Activated CD4-positive, alpha-beta T cell treated with anti-CD3 and anti-CD28 coated beads, Interleukin-2, amount 10 ng/mL, durations not matched to agents 24 days and 14 days (primary cell): ENCODE measurements at regions not wholly inside any gene's neighbourhood (a gene's known extent, or its start where the extent isn't known, plus 50 kb on each side); places are given as distances from the start of the nearest gene placed in this dataset.
"Not testable (repeated sequence)": the region's sequence is repeated elsewhere in the genome, so short reads cannot be mapped to it uniquely, and the experiment has no call there.

Experiments used
- DNase-seq: peaks from one replicate; pipeline ENCODE4 v3.0.0; 2022
- H3K27ac Mint-ChIP-seq: one replicate; pipeline ENCODE4 v1.8.0; 2022; ENCODE audit warnings: mild to moderate bottlenecking, mixed read lengths
- H3K27me3 Mint-ChIP-seq: one replicate; pipeline ENCODE4 v1.8.0; 2022; ENCODE audit warnings: mixed read lengths
- H3K36me3 Mint-ChIP-seq: one replicate; pipeline ENCODE4 v1.8.0; 2022; ENCODE audit warnings: low read depth, mild to moderate bottlenecking, mixed read lengths
- H3K4me1 Mint-ChIP-seq: one replicate; pipeline ENCODE4 v1.8.0; 2021; ENCODE audit warnings: mixed read lengths
- H3K4me3 Mint-ChIP-seq: one replicate; pipeline ENCODE4 v1.8.0; 2022; ENCODE audit warnings: mild to moderate bottlenecking, moderate library complexity, mixed read lengths
- H3K9me3 Mint-ChIP-seq: one replicate; pipeline ENCODE4 v1.8.0; 2021; ENCODE audit warnings: mixed read lengths
- intact Hi-C: fragments of 100-400 bp; cut with micrococcal nuclease; formaldehyde crosslinking; loops from one replicate; pipeline ENCODE4 v1.15.1; 2023

GRCh38 chr2:72078773-72079172, 68.9 kb downstream of the CYP26B1 start:
- Mint-ChIP-seq H3K36me3 (no peaks in the 10 kb centered on the region), H3K4me1 (no peaks in the 10 kb centered on the region), H3K27me3 (no peaks in the 10 kb centered on the region), H3K27ac (no peak overlapping the region), H3K4me3 (no peak overlapping the region), H3K9me3 (no peaks in the 10 kb centered on the region)
- no peak for DNase-seq
- intact Hi-C loops = no loop called here

GRCh38 chr2:72077702-72078169, 69.9 kb downstream of the CYP26B1 start:
- DNase-seq = no peak
- Mint-ChIP-seq H3K4me3 (no peak overlapping the region), H3K36me3 (no peaks in the 10 kb centered on the region), H3K27ac (no peak overlapping the region), H3K4me1 (no peaks in the 10 kb centered on the region), H3K9me3 (peaks cover 4% of the 10 kb centered on the region), H3K27me3 (no peaks in the 10 kb centered on the region)
- intact Hi-C loops = no loop called here

GRCh38 chr2:72073373-72073772, 74.3 kb downstream of the CYP26B1 start:
- H3K9me3 Mint-ChIP-seq, H3K27ac Mint-ChIP-seq, intact Hi-C loops, H3K27me3 Mint-ChIP-seq, DNase-seq, H3K36me3 Mint-ChIP-seq, H3K4me1 Mint-ChIP-seq, H3K4me3 Mint-ChIP-seq: not testable (repeated sequence)

- intact Hi-C loops, DNase-seq, H3K27ac Mint-ChIP-seq, H3K4me1 Mint-ChIP-seq, H3K4me3 Mint-ChIP-seq, H3K27me3 Mint-ChIP-seq, H3K9me3 Mint-ChIP-seq, H3K36me3 Mint-ChIP-seq: not testable (repeated sequence)
These were observed 83.5 kb downstream of the CYP26B1 start for GRCh38 chr2:72064197-72064596.

- intact Hi-C loops = no loop called here
- Mint-ChIP-seq H3K36me3 (no peaks in the 10 kb centered on the region), H3K4me3 (no peak overlapping the region), H3K27me3 (no peaks in the 10 kb centered on the region), H3K27ac (no peak overlapping the region), H3K9me3 (peaks cover 3% of the 10 kb centered on the region), H3K4me1 (no peaks in the 10 kb centered on the region)
- DNase-seq = no peak
These were observed 85.3 kb downstream of the CYP26B1 start for GRCh38 chr2:72062336-72062735.

- Mint-ChIP-seq H3K9me3 (no peaks in the 10 kb centered on the region), H3K36me3 (no peaks in the 10 kb centered on the region), H3K4me1 (no peaks in the 10 kb centered on the region), H3K27me3 (no peaks in the 10 kb centered on the region), H3K27ac (no peak overlapping the region), H3K4me3 (no peak overlapping the region)
- intact Hi-C loops = no loop called here
- DNase-seq = no peak
These were observed 90.4 kb downstream of the CYP26B1 start for GRCh38 chr2:72057308-72057707.

GRCh38 chr2:72051971-72052505, 95.6 kb downstream of the CYP26B1 start:
- intact Hi-C loops = no loop called here
- no peak for DNase-seq
- Mint-ChIP-seq H3K9me3 (no peaks in the 10 kb centered on the region), H3K4me1 (no peaks in the 10 kb centered on the region), H3K4me3 (no peak overlapping the region), H3K36me3 (no peaks in the 10 kb centered on the region), H3K27ac (no peak overlapping the region), H3K27me3 (no peaks in the 10 kb centered on the region)

GRCh38 chr2:72051204-72051603, 96.5 kb downstream of the CYP26B1 start:
- Mint-ChIP-seq H3K27ac (no peak overlapping the region), H3K36me3 (no peaks in the 10 kb centered on the region), H3K4me1 (no peaks in the 10 kb centered on the region), H3K4me3 (no peak overlapping the region), H3K9me3 (no peaks in the 10 kb centered on the region), H3K27me3 (no peaks in the 10 kb centered on the region)
- no peak for DNase-seq
- intact Hi-C loops = no loop called here

- Mint-ChIP-seq H3K9me3 (no peaks in the 10 kb centered on the region), H3K36me3 (no peaks in the 10 kb centered on the region), H3K4me3 (no peak overlapping the region), H3K4me1 (no peaks in the 10 kb centered on the region), H3K27ac (no peak overlapping the region), H3K27me3 (no peaks in the 10 kb centered on the region)
- no peak for DNase-seq
- intact Hi-C loops = no loop called here
These were observed 96.9 kb downstream of the CYP26B1 start for GRCh38 chr2:72050734-72051133.

- no peaks in the 10 kb centered on the region for H3K36me3 Mint-ChIP-seq
- H3K4me1 Mint-ChIP-seq = no peaks in the 10 kb centered on the region
- DNase-seq = no peak
- intact Hi-C loops = no loop called here
- no peaks in the 10 kb centered on the region for H3K27me3 Mint-ChIP-seq
- H3K4me3 Mint-ChIP-seq = no peak overlapping the region
- H3K9me3 Mint-ChIP-seq = no peaks in the 10 kb centered on the region
- no peak overlapping the region for H3K27ac Mint-ChIP-seq
These were observed 98.7 kb downstream of the CYP26B1 start for GRCh38 chr2:72048881-72049477.

GRCh38 chr2:72043985-72044384, 103.7 kb downstream of the CYP26B1 start:
- Mint-ChIP-seq H3K9me3 (no peaks in the 10 kb centered on the region), H3K4me1 (no peaks in the 10 kb centered on the region), H3K27ac (no peak overlapping the region), H3K27me3 (no peaks in the 10 kb centered on the region), H3K4me3 (no peak overlapping the region), H3K36me3 (no peaks in the 10 kb centered on the region)
- intact Hi-C loops = no loop called here
- DNase-seq = no peak

- Mint-ChIP-seq H3K4me1 (no peaks in the 10 kb centered on the region), H3K9me3 (no peaks in the 10 kb centered on the region), H3K27ac (no peak overlapping the region), H3K27me3 (no peaks in the 10 kb centered on the region), H3K4me3 (no peak overlapping the region), H3K36me3 (no peaks in the 10 kb centered on the region)
- DNase-seq = no peak
- intact Hi-C loops = no loop called here
These were observed 106.0 kb downstream of the CYP26B1 start for GRCh38 chr2:72041638-72042111.

- H3K36me3 Mint-ChIP-seq = no peaks in the 10 kb centered on the region
- no peak overlapping the region for H3K4me3 Mint-ChIP-seq
- no peaks in the 10 kb centered on the region for H3K27me3 Mint-ChIP-seq
- no peaks in the 10 kb centered on the region for H3K4me1 Mint-ChIP-seq
- intact Hi-C loops = no loop called here
- H3K9me3 Mint-ChIP-seq = no peaks in the 10 kb centered on the region
- no peak overlapping the region for H3K27ac Mint-ChIP-seq
- no peak for DNase-seq
These were observed 106.8 kb downstream of the CYP26B1 start for GRCh38 chr2:72040629-72041571.

- Mint-ChIP-seq H3K27me3 (no peaks in the 10 kb centered on the region), H3K4me3 (no peak overlapping the region), H3K27ac (no peak overlapping the region), H3K9me3 (no peaks in the 10 kb centered on the region), H3K36me3 (no peaks in the 10 kb centered on the region), H3K4me1 (no peaks in the 10 kb centered on the region)
- DNase-seq = no peak
- intact Hi-C loops = no loop called here
These were observed 109.1 kb downstream of the CYP26B1 start for GRCh38 chr2:72038524-72038923.
